ENCODE measurements at regions not wholly inside any gene's neighbourhood (a gene's known extent, or its start where the extent isn't known, plus 50 kb on each side); places are given as distances from the start of the nearest gene placed in this dataset.
"Not testable (repeated sequence)": the region's sequence is repeated elsewhere in the genome, so short reads cannot be mapped to it uniquely, and the experiment has no call there.

GRCh38 chr21:24681456-24681855 lies 925.8 kb downstream of the MRPL39 start:
- DNase-seq: no peak

GRCh38 chr21:24671901-24672300 lies 935.4 kb downstream of the MRPL39 start:
- DNase-seq: no peak

- no peak for DNase-seq
Observed at GRCh38 chr21:24658926-24659325, 948.4 kb downstream of the MRPL39 start.

GRCh38 chr21:24658026-24658425 lies 949.3 kb downstream of the MRPL39 start:
- DNase-seq: no peak

GRCh38 chr21:24649691-24650090 lies 957.6 kb downstream of the MRPL39 start:
- DNase-seq: no peak

- DNase-seq: no peak
Observed at GRCh38 chr21:24636696-24637095, 970.6 kb downstream of the MRPL39 start.

GRCh38 chr21:24634749-24635148 lies 972.5 kb downstream of the MRPL39 start:
- DNase-seq: no peak

- no peak for DNase-seq
Observed at GRCh38 chr21:24628536-24628935, 978.7 kb downstream of the MRPL39 start.

- no peak for DNase-seq
Observed at GRCh38 chr21:24628046-24628445, 979.2 kb downstream of the MRPL39 start.

GRCh38 chr21:24617819-24618218 lies 989.5 kb downstream of the MRPL39 start:
- DNase-seq: no peak

- DNase-seq: no peak
Observed at GRCh38 chr21:24594082-24594481, 1013.2 kb downstream of the MRPL39 start.

- no peak for DNase-seq
Observed at GRCh38 chr21:24590261-24590660, 1017.0 kb downstream of the MRPL39 start.

- DNase-seq: no peak
Observed at GRCh38 chr21:24583473-24583872, 1023.8 kb downstream of the MRPL39 start.

GRCh38 chr21:24577301-24577700 lies 1030.0 kb downstream of the MRPL39 start:
- DNase-seq: no peak

GRCh38 chr21:24561291-24561690 lies 1046.0 kb downstream of the MRPL39 start:
- DNase-seq: no peak

- no peak for DNase-seq
Observed at GRCh38 chr21:24552491-24552890, 1054.8 kb downstream of the MRPL39 start.

GRCh38 chr21:24545807-24546361 lies 1061.4 kb downstream of the MRPL39 start:
- no peak for DNase-seq

- peak; percentile 10 for DNase-seq
Observed at GRCh38 chr21:24514081-24514733, 1093.1 kb downstream of the MRPL39 start.

- DNase-seq: no peak
Observed at GRCh38 chr21:24509131-24509530, 1098.2 kb downstream of the MRPL39 start.

- no peak for DNase-seq
Observed at GRCh38 chr21:24486973-24487372, 1120.3 kb downstream of the MRPL39 start.

- not testable (repeated sequence) for DNase-seq
Observed at GRCh38 chr21:24483361-24483760, 1123.9 kb downstream of the MRPL39 start.

- DNase-seq: no peak
Observed at GRCh38 chr21:24470852-24471251, 1136.4 kb downstream of the MRPL39 start.

GRCh38 chr21:24456358-24456757 lies 1150.9 kb downstream of the MRPL39 start:
- DNase-seq: no peak

- no peak for DNase-seq
Observed at GRCh38 chr21:24450119-24450518, 1157.2 kb downstream of the MRPL39 start.

- DNase-seq: no peak
Observed at GRCh38 chr21:24445517-24445916, 1161.8 kb downstream of the MRPL39 start.
